Neuron (in vitro differentiated cells): ENCODE measurements at regions not wholly inside any gene's neighbourhood (a gene's known extent, or its start where the extent isn't known, plus 50 kb on each side); places are given as distances from the start of the nearest gene placed in this dataset.

ENCODE experiments used
- H2AFZ ChIP-seq: one replicate; pipeline ENCODE4 v1.6.1; 2013; ENCODE audit warnings: low read depth, mild to moderate bottlenecking, inconsistent platforms, low read length, moderate library complexity
- H3K27me3 ChIP-seq: one replicate; pipeline ENCODE4 v1.6.1; 2013; ENCODE audit warnings: low read length; ENCODE audit not compliant: insufficient read depth
- H3K36me3 ChIP-seq: one replicate; pipeline ENCODE4 v1.6.1; 2013; ENCODE audit warnings: low read length; ENCODE audit not compliant: insufficient read depth
- H3K4me1 ChIP-seq: one replicate; pipeline ENCODE4 v1.6.1; 2013; ENCODE audit warnings: low read length; ENCODE audit not compliant: insufficient read depth
- H3K4me3 ChIP-seq: 2 replicates; pipeline ENCODE4 v1.5.1; 2013; ENCODE audit warnings: mild to moderate bottlenecking, low read length, moderate library complexity
- H3K9me3 ChIP-seq: one replicate; pipeline ENCODE4 v1.6.1; 2013; ENCODE audit warnings: low read length

DNA sequence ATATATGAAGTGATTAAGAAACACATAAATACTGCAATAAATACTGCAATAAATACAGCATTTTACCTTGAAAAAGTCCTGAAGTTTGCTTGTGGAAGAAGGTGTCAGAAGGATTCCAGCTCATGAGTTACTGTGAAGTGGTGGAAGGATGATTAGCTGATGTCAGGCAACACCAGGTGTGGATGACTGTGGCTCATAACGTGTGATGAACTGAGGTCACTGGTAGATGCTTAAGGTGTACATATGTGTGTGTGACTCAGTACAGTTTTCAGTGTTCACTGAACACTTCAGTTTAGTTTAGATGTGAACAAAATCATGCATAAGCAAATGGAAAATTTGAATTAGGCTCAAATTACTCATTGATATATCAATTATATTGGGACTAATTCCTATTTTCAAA, 1045.0 kb downstream of the NTRK3 start:
- H2AFZ ChIP-seq, result no peak overlapping the region

DNA sequence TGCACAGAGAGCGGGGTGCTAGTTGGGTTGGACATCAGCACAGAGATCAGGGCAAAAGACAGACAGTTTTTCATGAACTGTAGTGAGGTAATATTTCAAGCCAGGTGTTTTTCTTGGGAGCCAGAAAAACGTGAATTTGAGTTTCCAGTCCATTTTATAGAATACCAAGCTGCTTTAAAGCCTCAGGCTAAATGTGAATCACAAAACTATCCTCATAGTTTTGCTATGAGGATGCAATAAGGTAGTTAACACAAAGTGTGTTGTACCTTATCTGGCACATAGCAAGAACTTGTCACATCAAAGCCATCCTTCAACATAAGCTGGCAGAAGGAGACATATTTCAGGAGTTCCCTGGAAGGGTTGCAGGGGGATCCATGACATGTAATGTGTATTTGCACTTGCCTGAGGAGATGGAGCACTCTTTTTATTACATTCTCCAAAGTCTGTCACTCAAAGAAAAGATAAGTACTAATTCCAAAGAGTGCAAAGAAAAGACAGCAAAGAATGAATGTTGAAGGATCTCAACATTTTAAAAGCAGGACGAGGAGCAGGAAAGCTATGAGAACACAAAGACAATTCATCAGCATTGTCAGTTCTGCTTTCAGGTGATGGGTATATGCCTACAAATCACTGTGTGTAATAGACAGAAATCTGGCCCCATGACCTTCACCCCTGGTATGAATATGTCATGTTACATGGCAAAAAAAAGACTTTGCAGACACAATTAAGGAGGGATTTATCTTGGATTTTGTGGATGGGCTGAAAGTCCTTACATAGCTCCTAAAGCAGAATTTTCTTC, 1046.4 kb downstream of the NTRK3 start:
- Histone ChIP-seq H3K36me3 (no peaks in the 10 kb centered on the region), H3K4me1 (peaks cover 28% of the 10 kb centered on the region), H3K4me3 (no peak overlapping the region), H3K27me3 (no peaks in the 10 kb centered on the region), H3K9me3 (no peaks in the 10 kb centered on the region), H2AFZ (no peak overlapping the region)

More for the DNA sequence above, 1045.0 kb downstream of the NTRK3 start:
- Histone ChIP-seq H3K27me3 (no peaks in the 10 kb centered on the region), H3K9me3 (no peaks in the 10 kb centered on the region), H3K36me3 (no peaks in the 10 kb centered on the region), H3K4me1 (peaks cover 32% of the 10 kb centered on the region), H3K4me3 (no peak overlapping the region)

DNA sequence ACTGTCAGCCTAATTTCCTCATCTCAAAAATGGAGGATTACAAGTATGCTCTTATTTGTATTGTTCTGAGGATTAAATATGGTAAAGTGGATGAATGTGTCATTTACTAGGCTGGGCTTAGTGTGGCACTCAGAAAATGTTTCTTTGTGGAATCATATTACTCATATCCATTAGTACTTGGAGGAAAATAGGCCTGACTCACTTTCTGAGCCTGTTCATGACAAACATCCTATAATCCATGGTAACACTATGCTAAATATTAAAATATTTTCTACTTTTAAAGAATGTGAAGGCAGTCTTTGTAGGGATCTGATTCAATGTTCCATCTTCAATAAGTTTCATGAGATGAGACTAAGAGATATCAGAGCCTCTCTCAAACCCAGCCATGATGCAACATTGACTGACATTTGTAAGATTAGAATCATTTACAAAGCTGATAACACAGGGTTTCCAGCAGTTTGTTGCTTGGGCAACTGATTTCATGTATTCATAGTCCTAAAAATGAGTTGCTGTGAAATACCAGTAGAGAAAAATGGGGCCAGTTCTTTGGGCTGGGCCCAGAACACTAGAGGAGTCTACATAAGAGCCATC, 1048.5 kb downstream of the NTRK3 start:
- H3K27me3 ChIP-seq, result no peaks in the 10 kb centered on the region
- peaks cover 13% of the 10 kb centered on the region for H3K4me1 ChIP-seq
- H3K9me3 ChIP-seq, result no peaks in the 10 kb centered on the region

DNA sequence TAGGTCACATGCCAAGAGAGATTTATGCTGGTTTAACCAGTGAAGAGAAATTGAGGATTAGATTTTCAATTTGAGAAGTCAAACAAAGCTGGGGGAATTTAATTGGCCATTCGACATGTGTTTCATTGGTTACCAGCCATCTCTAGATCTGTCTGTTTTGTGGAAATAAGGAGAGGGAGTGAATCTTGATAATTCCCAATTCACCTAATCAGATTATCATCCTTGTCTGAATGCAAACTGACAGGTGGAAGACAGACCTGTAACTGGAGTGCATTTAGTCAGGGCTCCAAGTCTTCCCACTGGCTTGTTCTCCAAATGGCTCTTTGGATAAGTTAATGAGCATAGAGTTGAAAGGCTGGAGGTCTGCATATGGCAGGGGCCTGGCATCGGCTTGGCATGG, 1049.3 kb downstream of the NTRK3 start:
- H3K36me3 ChIP-seq, result no peaks in the 10 kb centered on the region
- H3K9me3 ChIP-seq, result no peaks in the 10 kb centered on the region
- no peak overlapping the region for H2AFZ ChIP-seq
- peaks cover 5% of the 10 kb centered on the region for H3K4me1 ChIP-seq
- no peaks in the 10 kb centered on the region for H3K27me3 ChIP-seq
- no peak overlapping the region for H3K4me3 ChIP-seq

More for the DNA sequence above, 1048.5 kb downstream of the NTRK3 start:
- Histone ChIP-seq H3K4me3 (no peak overlapping the region), H2AFZ (no peak overlapping the region), H3K36me3 (no peaks in the 10 kb centered on the region)

DNA sequence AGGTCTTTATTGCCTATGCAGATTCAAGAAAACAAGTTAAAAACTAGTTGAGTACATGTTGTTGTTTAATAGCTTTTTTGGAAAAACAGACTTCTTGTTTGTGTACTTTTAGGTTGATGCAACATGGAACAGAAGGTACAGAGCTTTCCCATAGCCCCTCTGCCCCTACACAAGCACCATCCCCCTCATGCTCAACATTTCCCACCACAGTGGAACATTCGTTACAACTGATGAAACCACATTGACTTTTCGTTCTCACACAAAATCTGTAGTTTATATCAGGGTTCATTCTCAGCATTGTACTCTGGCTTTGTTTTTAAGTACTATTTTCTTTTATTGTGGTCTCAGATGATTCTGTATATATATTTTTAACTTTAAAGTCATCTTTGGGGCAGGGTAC, 1054.6 kb downstream of the NTRK3 start:
- Histone ChIP-seq H3K4me1 (no peaks in the 10 kb centered on the region), H3K9me3 (no peaks in the 10 kb centered on the region), H3K4me3 (no peak overlapping the region), H3K36me3 (no peaks in the 10 kb centered on the region), H3K27me3 (no peaks in the 10 kb centered on the region), H2AFZ (no peak overlapping the region)

DNA sequence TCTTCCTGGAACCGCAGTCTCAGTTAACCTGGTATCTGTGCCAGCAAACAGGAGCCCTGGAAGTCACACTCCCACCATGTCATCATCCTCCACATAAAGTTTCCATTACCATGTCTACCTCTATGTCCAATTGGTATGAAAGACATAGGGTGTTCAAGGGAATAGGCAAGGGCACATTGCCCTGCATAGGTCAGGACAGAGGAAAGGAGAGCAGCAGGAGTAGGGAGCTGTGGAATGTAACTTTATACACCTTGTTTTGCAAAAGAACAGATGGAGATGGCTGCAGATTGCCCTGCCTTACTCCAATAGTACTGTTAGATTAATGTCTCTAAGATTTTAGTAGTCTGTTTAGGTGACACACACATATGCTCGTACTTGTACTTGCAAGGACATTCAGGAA, 1056.4 kb downstream of the NTRK3 start:
- H3K4me3 ChIP-seq, result no peak overlapping the region
- no peaks in the 10 kb centered on the region for H3K4me1 ChIP-seq
- H3K36me3 ChIP-seq, result no peaks in the 10 kb centered on the region
- H3K27me3 ChIP-seq, result no peaks in the 10 kb centered on the region
- H3K9me3 ChIP-seq, result no peaks in the 10 kb centered on the region
- no peak overlapping the region for H2AFZ ChIP-seq

DNA sequence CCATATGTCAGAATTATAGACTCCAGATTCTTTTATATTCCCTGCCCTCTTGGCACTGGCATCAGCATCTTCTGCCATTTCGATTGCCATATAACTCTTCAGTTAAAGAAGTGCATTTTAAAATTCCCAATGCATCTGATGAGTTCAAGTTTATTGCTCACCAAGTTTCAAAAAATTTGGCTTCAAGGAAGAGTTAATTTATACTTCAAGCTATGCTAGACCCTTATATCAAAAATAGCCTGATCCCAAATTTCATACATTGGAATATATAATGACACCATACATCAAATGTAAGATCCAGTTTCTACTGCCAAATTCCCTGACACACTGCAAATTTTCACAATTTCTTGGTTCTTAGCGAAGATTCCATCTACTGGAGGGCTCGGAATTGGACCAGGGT, 1058.6 kb downstream of the NTRK3 start:
- H3K4me3 ChIP-seq, result no peak overlapping the region
- H3K9me3 ChIP-seq, result no peaks in the 10 kb centered on the region
- no peaks in the 10 kb centered on the region for H3K27me3 ChIP-seq
- H2AFZ ChIP-seq, result no peak overlapping the region
- H3K36me3 ChIP-seq, result no peaks in the 10 kb centered on the region
- no peaks in the 10 kb centered on the region for H3K4me1 ChIP-seq

DNA sequence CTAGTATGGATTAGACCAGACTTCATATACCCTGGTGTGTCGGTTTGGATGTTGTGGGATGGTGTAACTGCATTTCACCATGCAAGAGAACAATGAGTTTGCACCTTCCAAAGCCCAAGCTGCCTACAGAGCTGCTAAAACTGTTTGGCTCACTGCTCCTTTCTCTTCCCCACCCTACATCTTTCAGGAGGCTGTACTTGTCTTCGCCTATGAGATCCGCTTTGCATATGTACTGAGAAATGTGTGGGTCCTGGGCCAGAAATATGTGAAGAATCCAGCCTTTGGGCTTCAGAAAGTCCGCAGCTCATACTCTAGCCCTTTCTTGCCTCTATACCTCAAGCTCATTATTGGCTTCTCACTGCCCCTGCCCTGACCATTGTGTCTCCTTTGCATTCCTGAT, 1060.0 kb downstream of the NTRK3 start:
- Histone ChIP-seq H3K27me3 (no peaks in the 10 kb centered on the region), H2AFZ (no peak overlapping the region), H3K4me1 (no peaks in the 10 kb centered on the region), H3K4me3 (no peak overlapping the region), H3K36me3 (no peaks in the 10 kb centered on the region), H3K9me3 (no peaks in the 10 kb centered on the region)

DNA sequence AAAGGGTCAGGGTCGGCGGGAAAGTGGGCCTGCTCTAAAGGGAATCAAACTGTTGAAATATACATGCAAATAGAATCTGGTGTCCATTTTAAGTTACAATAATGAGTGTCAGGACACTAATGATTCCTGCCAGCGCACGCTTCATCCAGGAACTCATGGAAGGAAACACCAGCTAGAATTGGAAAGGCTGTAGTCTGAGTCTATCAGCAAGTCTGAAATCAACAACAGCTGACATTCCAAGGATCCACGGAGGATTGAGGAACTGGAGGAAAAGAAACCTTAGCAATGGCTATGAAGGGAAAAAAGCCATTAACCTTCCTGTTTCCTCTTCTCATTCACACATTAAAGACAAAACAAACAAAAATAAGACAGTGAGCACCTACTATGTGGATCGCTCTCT, 1063.1 kb downstream of the NTRK3 start:
- Histone ChIP-seq H3K36me3 (no peaks in the 10 kb centered on the region), H3K4me3 (no peak overlapping the region), H3K9me3 (no peaks in the 10 kb centered on the region)

DNA sequence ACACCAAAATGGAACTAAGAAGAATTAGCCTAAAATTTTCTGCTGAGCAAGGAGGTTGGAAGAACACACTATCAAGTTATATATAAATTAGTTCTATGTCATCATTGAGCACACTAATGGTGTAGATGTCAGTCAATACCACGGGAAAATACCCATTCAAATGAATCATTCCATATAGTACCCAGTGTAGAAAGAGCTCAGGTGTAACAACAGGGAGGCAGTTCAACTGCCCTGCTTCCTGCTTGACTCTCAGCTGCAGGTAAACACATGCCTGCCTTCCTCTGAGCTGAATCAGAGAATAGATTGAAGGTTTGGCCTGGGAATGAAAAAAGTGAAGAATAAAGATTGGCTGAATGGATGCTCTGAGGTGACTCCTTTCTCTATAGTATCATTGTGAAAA, 1088.0 kb downstream of the AGBL1 start:
- H3K4me1 ChIP-seq, result no peaks in the 10 kb centered on the region
- H3K27me3 ChIP-seq, result no peaks in the 10 kb centered on the region
- H3K9me3 ChIP-seq, result no peaks in the 10 kb centered on the region
- H2AFZ ChIP-seq, result no peak overlapping the region
- no peak overlapping the region for H3K4me3 ChIP-seq
- H3K36me3 ChIP-seq, result no peaks in the 10 kb centered on the region

More for the DNA sequence above, 1063.1 kb downstream of the NTRK3 start:
- no peaks in the 10 kb centered on the region for H3K27me3 ChIP-seq
- H2AFZ ChIP-seq, result no peak overlapping the region
- no peaks in the 10 kb centered on the region for H3K4me1 ChIP-seq

DNA sequence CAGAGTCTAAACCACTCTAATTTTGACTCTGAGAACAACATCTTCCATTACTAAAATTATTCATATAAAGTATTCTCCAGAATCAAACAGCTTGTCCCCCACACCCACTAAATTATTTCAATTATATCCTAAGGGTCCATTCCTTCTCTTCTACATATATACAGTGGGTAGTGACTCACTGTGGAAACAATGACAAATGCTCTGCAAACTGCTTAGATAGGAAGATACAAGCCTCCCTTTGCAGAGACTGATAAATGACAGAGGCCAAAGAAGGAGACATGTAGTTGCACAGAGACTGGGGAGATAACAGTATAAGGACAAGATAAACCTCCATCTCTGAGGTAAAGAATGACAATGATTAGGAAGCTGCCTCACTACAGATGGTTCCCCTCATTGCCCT, 1087.4 kb downstream of the AGBL1 start:
- Histone ChIP-seq H2AFZ (no peak overlapping the region), H3K4me3 (no peak overlapping the region), H3K27me3 (no peaks in the 10 kb centered on the region), H3K4me1 (no peaks in the 10 kb centered on the region), H3K36me3 (no peaks in the 10 kb centered on the region), H3K9me3 (no peaks in the 10 kb centered on the region)

DNA sequence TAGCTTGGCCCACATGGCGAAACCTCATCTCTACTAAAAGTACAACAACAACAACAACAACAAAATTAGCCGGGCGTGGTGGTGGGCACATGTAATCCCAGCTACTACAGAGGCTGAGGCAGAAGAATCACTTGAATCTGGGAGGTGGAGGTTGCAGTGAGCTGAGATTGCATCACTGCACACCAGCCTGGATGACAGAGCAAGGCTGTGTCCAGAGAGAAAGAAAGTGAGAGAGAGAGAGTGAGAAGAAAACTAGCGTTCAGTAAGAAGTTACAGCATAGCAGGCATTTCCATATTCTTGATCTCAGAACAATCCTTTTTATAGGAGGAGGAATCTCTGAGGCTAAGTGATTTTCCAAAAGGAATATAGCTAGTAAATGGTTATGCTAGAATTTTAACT, 1076.1 kb downstream of the AGBL1 start:
- no peaks in the 10 kb centered on the region for H3K9me3 ChIP-seq
- H3K27me3 ChIP-seq, result no peaks in the 10 kb centered on the region
- no peak overlapping the region for H2AFZ ChIP-seq
- no peak overlapping the region for H3K4me3 ChIP-seq
- H3K4me1 ChIP-seq, result no peaks in the 10 kb centered on the region
- no peaks in the 10 kb centered on the region for H3K36me3 ChIP-seq

DNA sequence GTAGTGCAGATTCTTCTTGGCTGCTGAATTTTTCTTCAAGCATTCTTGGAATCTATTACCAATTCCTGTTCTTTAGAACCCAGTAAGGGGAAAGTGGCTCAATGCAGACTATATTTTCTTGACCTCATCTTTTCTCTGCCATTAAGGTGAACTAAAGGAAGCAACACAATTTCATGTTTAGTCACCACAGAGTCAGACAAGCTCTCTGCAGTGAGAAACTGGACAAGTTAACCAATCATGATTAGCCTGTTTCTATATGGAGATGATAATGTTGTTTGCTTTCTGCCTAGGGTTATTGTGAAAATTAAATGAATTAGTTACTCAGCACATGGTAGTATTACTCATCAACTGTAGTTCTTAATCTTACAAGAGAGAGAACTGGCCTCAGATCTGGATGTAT, 1075.1 kb downstream of the AGBL1 start:
- no peaks in the 10 kb centered on the region for H3K9me3 ChIP-seq
- no peak overlapping the region for H3K4me3 ChIP-seq

More for the DNA sequence above, 1075.1 kb downstream of the AGBL1 start:
- H3K27me3 ChIP-seq, result no peaks in the 10 kb centered on the region
- no peak overlapping the region for H2AFZ ChIP-seq
- H3K36me3 ChIP-seq, result no peaks in the 10 kb centered on the region
- H3K4me1 ChIP-seq, result no peaks in the 10 kb centered on the region
